IMR-90 (cell line): ENCODE measurements at regions not wholly inside any gene's neighbourhood (a gene's known extent, or its start where the extent isn't known, plus 50 kb on each side); places are given as distances from the start of the nearest gene placed in this dataset.

Experiments
- ATAC-seq: fragments of 200-7000 bp; cut with Tn5 transposase; 2 replicates; pipeline ENCODE4 v1.9.1; 2020; ENCODE audit warnings: low read depth, mild to moderate bottlenecking, moderate library complexity
- BruUV-seq: library from RNA; stranded (reverse); fragments of 400-500 nt; replicated peaks from 2 replicates; lab custom pipeline; 2021; lab: Mats Ljungman, UMichigan
- CTCF ChIA-PET: fragments of 300-600 bp; formaldehyde crosslinking; extraction: SDS; loops from one replicate; lab custom pipeline; 2021; ENCODE audit warnings: antibody characterized with exemption; lab: Yijun Ruan, JAX
- POLR2A ChIA-PET: fragments of 300-600 bp; sonication (Branson Sonifier 250); formaldehyde crosslinking; loops from one replicate; lab custom pipeline; 2022; ENCODE audit warnings: antibody characterized with exemption; ENCODE audit not compliant: unreplicated experiment; lab: Charles Lee
- DNase-seq: peaks from one replicate; pipeline ENCODE4 v3.0.0; 2013
- H2AFZ ChIP-seq: replicated peaks from 2 replicates; pipeline ENCODE3; 2013; ENCODE audit warnings: low read length, mild to moderate bottlenecking; ENCODE audit not compliant: poor library complexity
- H2AK5ac ChIP-seq: 2 replicates; pipeline ENCODE4 v1.6.1; 2013; ENCODE audit warnings: low read depth, low read length, inconsistent platforms
- H2AK9ac ChIP-seq: replicated peaks from 2 replicates; pipeline ENCODE3; 2013; ENCODE audit warnings: mild to moderate bottlenecking, low read depth, low read length, moderate library complexity; ENCODE audit not compliant: poor library complexity
- H2BK120ac ChIP-seq: 2 replicates; pipeline ENCODE4 v1.6.1; 2013; ENCODE audit warnings: low read depth, low read length, inconsistent platforms
- H2BK15ac ChIP-seq: 3 replicates; pipeline ENCODE4 v1.6.1; 2013; ENCODE audit warnings: low read depth, low read length, inconsistent platforms
- H2BK20ac ChIP-seq: 2 replicates; pipeline ENCODE4 v1.6.1; 2013; ENCODE audit warnings: low read depth, mild to moderate bottlenecking, inconsistent platforms, low read length, moderate library complexity
- H2BK5ac ChIP-seq: 2 replicates; pipeline ENCODE4 v1.6.1; 2013; ENCODE audit warnings: mild to moderate bottlenecking, low read depth, low read length, inconsistent platforms; ENCODE audit not compliant: poor library complexity, severe bottlenecking
- H3K14ac ChIP-seq: replicated peaks from 2 replicates; pipeline ENCODE4 v1.6.1; 2013; ENCODE audit warnings: low read depth, low read length, inconsistent platforms
- H3K18ac ChIP-seq: 2 replicates; pipeline ENCODE4 v1.6.1; 2013; ENCODE audit warnings: low read depth, low read length, control low read depth
- H3K23ac ChIP-seq: 2 replicates; pipeline ENCODE4 v1.6.1; 2013; ENCODE audit warnings: low read depth, low read length, inconsistent platforms
- H3K27ac ChIP-seq: 2 replicates; pipeline ENCODE4 v1.5.1; 2013; ENCODE audit warnings: mild to moderate bottlenecking, control low read depth, low read length; ENCODE audit not compliant: insufficient read depth
- H3K27me3 ChIP-seq: 2 replicates; pipeline ENCODE4 v1.6.1; 2013; ENCODE audit warnings: low read length; ENCODE audit not compliant: control insufficient read depth, insufficient read depth
- H3K36me3 ChIP-seq: 2 replicates; pipeline ENCODE4 v1.6.1; 2013; ENCODE audit warnings: low read length, mixed read lengths; ENCODE audit not compliant: control insufficient read depth, insufficient read depth
- H3K4ac ChIP-seq: 2 replicates; pipeline ENCODE4 v1.6.1; 2013; ENCODE audit warnings: low read depth, low read length, inconsistent platforms
- H3K4me1 ChIP-seq: 2 replicates; pipeline ENCODE4 v1.6.1; 2013; ENCODE audit warnings: low read length, mixed read lengths; ENCODE audit not compliant: control insufficient read depth, insufficient read depth
- H3K4me2 ChIP-seq: 2 replicates; pipeline ENCODE4 v1.6.1; 2013; ENCODE audit warnings: low read depth, mild to moderate bottlenecking, control low read depth, low read length, moderate library complexity
- H3K4me3 ChIP-seq: 2 replicates; pipeline ENCODE4 v1.5.1; 2013; ENCODE audit warnings: low read depth, mild to moderate bottlenecking, control low read depth, low read length, moderate library complexity; ENCODE audit not compliant: insufficient read depth
- H3K56ac ChIP-seq: 2 replicates; pipeline ENCODE4 v1.6.1; 2013; ENCODE audit warnings: low read length, inconsistent platforms; ENCODE audit not compliant: insufficient read depth; ENCODE audit errors: extremely low read depth
- H3K79me1 ChIP-seq, 2 experiments: 2 replicates each; pipeline ENCODE4 v1.6.1; 2013; ENCODE audit warnings: low read length in 2 of 2, inconsistent platforms in 1 of 2, low read depth in 1 of 2
- H3K9ac ChIP-seq: 2 replicates; pipeline ENCODE4 v1.6.1; 2013; ENCODE audit warnings: low read depth, low read length, control low read depth
- H3K9me1 ChIP-seq: 2 replicates; pipeline ENCODE4 v1.6.1; 2013; ENCODE audit warnings: low read length, inconsistent platforms; ENCODE audit not compliant: insufficient read depth
- H3K9me3 ChIP-seq: 2 replicates; pipeline ENCODE4 v1.6.1; 2013; ENCODE audit warnings: low read length; ENCODE audit not compliant: control insufficient read depth, insufficient read depth
- H4K20me1 ChIP-seq: 2 replicates; pipeline ENCODE4 v1.6.1; 2013; ENCODE audit warnings: low read length, inconsistent platforms; ENCODE audit not compliant: insufficient read depth
- H4K5ac ChIP-seq: 2 replicates; pipeline ENCODE4 v1.6.1; 2013; ENCODE audit warnings: mild to moderate bottlenecking, low read depth, low read length, control low read depth
- H4K8ac ChIP-seq, 2 experiments: 2 replicates each; pipeline ENCODE4 v1.6.1; 2013; ENCODE audit warnings: low read depth in 2 of 2, low read length in 2 of 2, control low read depth in 1 of 2, inconsistent platforms in 1 of 2
- H4K91ac ChIP-seq: 2 replicates; pipeline ENCODE4 v1.6.1; 2013; ENCODE audit warnings: low read depth, low read length, inconsistent platforms; ENCODE audit not compliant: insufficient read depth
- BHLHE40 ChIP-seq: fragments of 150-350 bp; IDR thresholded peaks from 2 replicates; pipeline ENCODE4 v1.6.1; 2016; ENCODE audit warnings: mild to moderate bottlenecking, low read depth, low read length
- CEBPB ChIP-seq: IDR thresholded peaks from 2 replicates; pipeline ENCODE4 v1.6.1; 2012; ENCODE audit warnings: low read depth, low read length, improper control_type of control experiment
- CHD1 ChIP-seq: IDR thresholded peaks from 2 replicates; pipeline ENCODE4 v1.6.1; 2012; ENCODE audit warnings: low read depth, low read length, improper control_type of control experiment
- CTCF ChIP-seq: conservative IDR thresholded peaks from 2 replicates; pipeline ENCODE4 v1.5.1; 2012; ENCODE audit warnings: mild to moderate bottlenecking, low read depth, low read length, improper control_type of control experiment
- ELK1 ChIP-seq: fragments of 150-350 bp; IDR thresholded peaks from 2 replicates; pipeline ENCODE4 v1.6.1; 2016; ENCODE audit warnings: low read depth, mild to moderate bottlenecking, low read length, moderate library complexity, borderline replicate concordance
- FOS ChIP-seq: fragments of 150-350 bp; IDR thresholded peaks from 2 replicates; pipeline ENCODE4 v1.6.1; 2016; ENCODE audit warnings: low read depth, low read length
- MAFK ChIP-seq: IDR thresholded peaks from 2 replicates; pipeline ENCODE4 v1.6.1; 2012; ENCODE audit warnings: low read depth, low read length, improper control_type of control experiment
- MXI1 ChIP-seq: IDR thresholded peaks from 2 replicates; pipeline ENCODE4 v1.6.1; 2012; ENCODE audit warnings: low read depth, mild to moderate bottlenecking, low read length, moderate library complexity, borderline replicate concordance
- NFE2L2 ChIP-seq: fragments of 150-350 bp; IDR thresholded peaks from 2 replicates; pipeline ENCODE4 v1.6.1; 2016; ENCODE audit warnings: low read depth, mild to moderate bottlenecking, low read length
- POLR2A ChIP-seq: IDR thresholded peaks from 2 replicates; pipeline ENCODE4 v1.6.1; 2012; ENCODE audit warnings: mild to moderate bottlenecking, low read depth, low read length
- RAD21 ChIP-seq: IDR thresholded peaks from 2 replicates; pipeline ENCODE4 v1.6.1; 2012; ENCODE audit warnings: low read length, improper control_type of control experiment
- RCOR1 ChIP-seq: IDR thresholded peaks from 2 replicates; pipeline ENCODE4 v1.6.1; 2012; ENCODE audit warnings: mild to moderate bottlenecking, low read length, improper control_type of control experiment; ENCODE audit not compliant: insufficient replicate concordance
- RFX5 ChIP-seq: IDR thresholded peaks from 2 replicates; pipeline ENCODE4 v1.8.0; 2012; ENCODE audit warnings: low read depth, mild to moderate bottlenecking, low read length, moderate library complexity
- SMC3 ChIP-seq: fragments of 150-350 bp; IDR thresholded peaks from 2 replicates; pipeline ENCODE4 v1.6.1; 2016; ENCODE audit warnings: low read depth, mild to moderate bottlenecking, antibody characterized with exemption, low read length, moderate library complexity
- USF2 ChIP-seq: fragments of 150-350 bp; IDR thresholded peaks from 2 replicates; pipeline ENCODE4 v1.6.1; 2017; ENCODE audit warnings: mild to moderate bottlenecking, antibody characterized with exemption, low read length, low read depth
- WGBS, 2 experiments: methylation state at CpG; one replicate each; pipeline versions ENCODE4 v1.1.5 to v1.1.7; 2013; ENCODE audit warnings: missing lambda C conversion rate in 2 of 2; ENCODE audit not compliant: insufficient read length in 1 of 2; ENCODE audit errors: extremely low coverage in 2 of 2; 5-methylcytosine and 5-hydroxymethylcytosine counted together
- dilution Hi-C: fragments of 300-500 bp; cut with HindIII; formaldehyde crosslinking; loops from one replicate; pipeline ENCODE4 v1.14.3; 2018; ENCODE audit warnings: low sequenced_read_pairs; ENCODE audit not compliant: unreplicated experiment
- in situ Hi-C: fragments of 300-500 bp; cut with MboI; formaldehyde crosslinking; loops from 3 replicates; pipeline ENCODE4 v1.14.3; 2019; ENCODE audit warnings: low sequenced_read_pairs, inconsistent platforms, mixed read lengths
- intact Hi-C: fragments of 100-400 bp; cut with micrococcal nuclease; formaldehyde crosslinking; loops from 2 replicates; pipeline ENCODE4 v1.10.0; 2022

- Histone ChIP-seq H2BK120ac (no peak overlapping the region), H3K4me2 (no peak overlapping the region), H3K36me3 (no peaks in the 10 kb centered on the region), H3K4me1 (no peaks in the 10 kb centered on the region), H3K27me3 (peaks cover 17% of the 10 kb centered on the region), H4K5ac (no peak overlapping the region), H3K9me3 (no peaks in the 10 kb centered on the region), H3K4ac (no peak overlapping the region), H3K9me1 (no peaks in the 10 kb centered on the region), H3K4me3 (no peak overlapping the region), H2AK9ac (no peak overlapping the region), H2BK15ac (no peak overlapping the region), H3K14ac (no peak overlapping the region), H4K20me1 (no peaks in the 10 kb centered on the region), H3K56ac (no peak overlapping the region), H3K9ac (no peak overlapping the region), H3K18ac (no peak overlapping the region), H3K23ac (no peak overlapping the region), H2BK5ac (no peak overlapping the region), H4K91ac (no peak overlapping the region), H4K8ac (no peak overlapping the region), H3K27ac (no peak overlapping the region), H2AFZ (no peak overlapping the region), H2AK5ac (no peak overlapping the region), H2BK20ac (no peak overlapping the region), H3K79me1 (no peaks in the 10 kb centered on the region)
- CTCF ChIA-PET, result no interaction called here
- no TSS peak for BruUV-seq
- POLR2A ChIA-PET, result no interaction called here
- no CpG with 5 or more reads among the region's 7 CpGs for WGBS, 2 experiments
- TF ChIP-seq RAD21 (no peak), CEBPB (no peak), FOS (no peak), NFE2L2 (no peak), USF2 (no peak), RFX5 (no peak), CHD1 (no peak), BHLHE40 (no peak), RCOR1 (no peak), MAFK (no peak), ELK1 (no peak), MXI1 (no peak), SMC3 (no peak), CTCF (no peak), POLR2A (no peak)
- no peak for ATAC-seq
- DNase-seq, result no peak
- in situ Hi-C loops, result no loop called here
- intact Hi-C loops, result no loop called here
- dilution Hi-C loops, result no loop called here
Observed at GRCh38 chr22:26990503-26991189, 333.3 kb downstream of the MIAT start.
